ENCODE measurements at regions not wholly inside any gene's neighbourhood (a gene's known extent, or its start where the extent isn't known, plus 50 kb on each side); places are given as distances from the start of the nearest gene placed in this dataset.

DNA sequence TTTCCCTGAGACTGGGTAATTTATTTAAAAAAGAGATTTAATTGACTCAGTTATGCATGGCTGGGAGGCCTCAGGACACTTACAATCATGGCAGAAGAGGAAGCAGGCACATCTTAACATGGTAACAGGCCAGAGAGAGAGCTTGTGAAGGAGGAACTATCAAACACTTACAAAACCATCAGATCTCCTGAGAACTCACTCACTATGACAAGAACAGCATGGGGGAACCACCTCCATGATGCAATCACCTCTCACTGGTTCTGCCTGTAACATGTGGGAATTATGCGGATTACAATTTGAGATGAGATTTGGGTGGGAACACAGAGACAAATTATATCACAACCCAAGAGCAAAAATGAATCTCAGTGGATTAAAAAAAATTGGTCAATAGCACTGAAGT, 416.0 kb upstream of the TMCO5A start:
- no peak for DNase-seq
- Histone ChIP-seq H3K4me2 (no peak overlapping the region), H3K79me2 (ENCODE audit: insufficient read depth) (no peaks in the 10 kb centered on the region), H3K36me3 (replicated peaks in 1 of 2; ENCODE audit: control insufficient read depth in 1 of 2, insufficient read depth in 2 of 2, low read length in 1 of 2) (no peaks in the 10 kb centered on the region), H3K9me3 (no peaks in the 10 kb centered on the region), H4K20me1 (ENCODE audit: insufficient read depth) (no peaks in the 10 kb centered on the region), H3K4me3 (ENCODE audit: low read depth in 2 of 2, low read length in 1 of 2) (no peak overlapping the region), H3K4me1 (ENCODE audit: control insufficient read depth in 1 of 2, insufficient read depth in 2 of 2, low read depth in 1 of 2, low read length in 1 of 2) (no peaks in the 10 kb centered on the region; a peak in 1 of 4 replicates), H3K27me3 (ENCODE audit: insufficient read depth) (no peaks in the 10 kb centered on the region), H3K9ac (no peak overlapping the region), H3K27ac (ENCODE audit: low read depth in 2 of 2, low read length in 1 of 2) (no peak overlapping the region), H3F3A (replicated peaks; ENCODE audit: insufficient read depth) (no peaks in the 10 kb centered on the region), H2AFZ (ENCODE audit: low read depth) (no peak overlapping the region), H3K9me2 (no peaks in the 10 kb centered on the region)
- CTCF ChIA-PET, result interaction anchor here (0.9 kb wide), 1 partner anchor 8 kb away, joined by 3 read pairs; no protein-coding TSS in a partner anchor
- TF ChIP-seq FOXM1 (IDR thresholded peaks at IDR 0.05; ENCODE audit: low read depth), result no peak
- no peak for TF ChIP-seq NRF1 (IDR thresholded peaks at IDR 0.05; ENCODE audit: low read depth, low read length)
- TF ChIP-seq MEF2A (IDR thresholded peaks at IDR 0.05; ENCODE audit: borderline replicate concordance, low read depth), result no peak
- no peak for TF ChIP-seq ELF1 (IDR thresholded peaks at IDR 0.05)
- no peak for TF ChIP-seq CHD2 (IDR thresholded peaks at IDR 0.05; ENCODE audit: low read length, partially characterized antibody)
- no peak for TF ChIP-seq GABPA (IDR thresholded peaks at IDR 0.05; ENCODE audit: low read depth)
- TF ChIP-seq JUND (IDR thresholded peaks at IDR 0.05), result no peak
- TF ChIP-seq, protein P1, sequence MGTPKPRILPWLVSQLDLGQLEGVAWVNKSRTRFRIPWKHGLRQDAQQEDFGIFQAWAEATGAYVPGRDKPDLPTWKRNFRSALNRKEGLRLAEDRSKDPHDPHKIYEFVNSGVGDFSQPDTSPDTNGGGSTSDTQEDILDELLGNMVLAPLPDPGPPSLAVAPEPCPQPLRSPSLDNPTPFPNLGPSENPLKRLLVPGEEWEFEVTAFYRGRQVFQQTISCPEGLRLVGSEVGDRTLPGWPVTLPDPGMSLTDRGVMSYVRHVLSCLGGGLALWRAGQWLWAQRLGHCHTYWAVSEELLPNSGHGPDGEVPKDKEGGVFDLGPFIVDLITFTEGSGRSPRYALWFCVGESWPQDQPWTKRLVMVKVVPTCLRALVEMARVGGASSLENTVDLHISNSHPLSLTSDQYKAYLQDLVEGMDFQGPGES (IDR thresholded peaks at IDR 0.05; ENCODE audit: low read depth, low read length), result no peak
- POLR2A ChIA-PET, result no interaction called here
- 100% methylated on average over 1 of the region's 1 CpG for WGBS (ENCODE audit: low lambda C conversion rate)

DNA sequence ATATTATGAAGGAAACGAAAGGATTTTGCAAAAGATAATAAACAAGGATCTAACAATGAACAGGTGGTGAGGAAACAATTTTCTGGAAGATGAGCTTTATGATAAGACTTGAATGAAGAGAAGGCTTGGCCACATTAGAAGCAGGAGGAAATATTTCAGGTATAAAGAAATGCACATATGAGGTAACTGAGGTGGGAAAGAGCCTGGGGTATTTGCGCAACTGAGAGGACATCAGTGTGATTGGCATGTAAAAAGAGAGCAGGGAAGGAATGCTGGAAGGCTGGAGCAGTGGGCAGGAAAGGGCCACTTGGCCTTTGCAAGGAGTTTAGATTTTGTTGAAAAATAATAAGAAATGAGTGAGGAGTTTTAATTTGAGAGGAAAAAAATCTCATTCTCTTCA, 414.4 kb upstream of the TMCO5A start:
- no peak for TF ChIP-seq CHD2 (IDR thresholded peaks at IDR 0.05; ENCODE audit: low read length, partially characterized antibody)
- no peak for TF ChIP-seq EP300 (IDR thresholded peaks at IDR 0.05; ENCODE audit: borderline replicate concordance in 1 of 2, low read depth in 1 of 2, low read length in 1 of 2)
- no peak for TF ChIP-seq FOXJ3 (CRISPR knock-in tag; IDR thresholded peaks at IDR 0.05)
- TF ChIP-seq, protein P2, sequence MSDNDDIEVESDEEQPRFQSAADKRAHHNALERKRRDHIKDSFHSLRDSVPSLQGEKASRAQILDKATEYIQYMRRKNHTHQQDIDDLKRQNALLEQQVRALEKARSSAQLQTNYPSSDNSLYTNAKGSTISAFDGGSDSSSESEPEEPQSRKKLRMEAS (IDR thresholded peaks at IDR 0.05; ENCODE audit: low read depth), result no peak
- no peak for TF ChIP-seq RXRA (IDR thresholded peaks at IDR 0.05; ENCODE audit: borderline replicate concordance, low read depth)
- TF ChIP-seq RCOR1 (IDR thresholded peaks at IDR 0.05; ENCODE audit: low read length), result no peak
- TF ChIP-seq, protein P3, sequence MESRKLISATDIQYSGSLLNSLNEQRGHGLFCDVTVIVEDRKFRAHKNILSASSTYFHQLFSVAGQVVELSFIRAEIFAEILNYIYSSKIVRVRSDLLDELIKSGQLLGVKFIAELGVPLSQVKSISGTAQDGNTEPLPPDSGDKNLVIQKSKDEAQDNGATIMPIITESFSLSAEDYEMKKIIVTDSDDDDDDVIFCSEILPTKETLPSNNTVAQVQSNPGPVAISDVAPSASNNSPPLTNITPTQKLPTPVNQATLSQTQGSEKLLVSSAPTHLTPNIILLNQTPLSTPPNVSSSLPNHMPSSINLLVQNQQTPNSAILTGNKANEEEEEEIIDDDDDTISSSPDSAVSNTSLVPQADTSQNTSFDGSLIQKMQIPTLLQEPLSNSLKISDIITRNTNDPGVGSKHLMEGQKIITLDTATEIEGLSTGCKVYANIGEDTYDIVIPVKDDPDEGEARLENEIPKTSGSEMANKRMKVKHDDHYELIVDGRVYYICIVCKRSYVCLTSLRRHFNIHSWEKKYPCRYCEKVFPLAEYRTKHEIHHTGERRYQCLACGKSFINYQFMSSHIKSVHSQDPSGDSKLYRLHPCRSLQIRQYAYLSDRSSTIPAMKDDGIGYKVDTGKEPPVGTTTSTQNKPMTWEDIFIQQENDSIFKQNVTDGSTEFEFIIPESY (IDR thresholded peaks at IDR 0.05; ENCODE audit: borderline replicate concordance, low read depth), result no peak
- no peak for TF ChIP-seq MXI1 (IDR thresholded peaks at IDR 0.05; ENCODE audit: low read depth, low read length)
- H3K9me3 ChIP-seq, result no peaks in the 10 kb centered on the region
- no peak for DNase-seq
- H3K9me2 ChIP-seq, result no peaks in the 10 kb centered on the region
- no peak overlapping the region for H3K9ac ChIP-seq
- WGBS (ENCODE audit: low lambda C conversion rate), result 82% methylated on average over 2 of the region's 2 CpGs
- H4K20me1 ChIP-seq (ENCODE audit: insufficient read depth), result no peaks in the 10 kb centered on the region
- no peak overlapping the region for H2AFZ ChIP-seq (ENCODE audit: low read depth)
- H3K27ac ChIP-seq (ENCODE audit: low read depth in 2 of 2, low read length in 1 of 2), result no peak overlapping the region
- H3K4me1 ChIP-seq (ENCODE audit: control insufficient read depth in 1 of 2, insufficient read depth in 2 of 2, low read depth in 1 of 2, low read length in 1 of 2), result no peaks in the 10 kb centered on the region; a peak in 1 of 4 replicates
- no peaks in the 10 kb centered on the region for H3F3A ChIP-seq (replicated peaks; ENCODE audit: insufficient read depth)
- H3K4me2 ChIP-seq, result no peak overlapping the region
- H3K4me3 ChIP-seq (ENCODE audit: low read depth in 2 of 2, low read length in 1 of 2), result no peak overlapping the region
- no peaks in the 10 kb centered on the region for H3K27me3 ChIP-seq (ENCODE audit: insufficient read depth)
- H3K79me2 ChIP-seq (ENCODE audit: insufficient read depth), result no peaks in the 10 kb centered on the region
- H3K36me3 ChIP-seq (replicated peaks in 1 of 2; ENCODE audit: control insufficient read depth in 1 of 2, insufficient read depth in 2 of 2, low read length in 1 of 2), result no peaks in the 10 kb centered on the region
- POLR2A ChIA-PET, result no interaction called here
- CTCF ChIA-PET, result no interaction called here

Measured in SK-N-SH (cell line).